MM.1S (cell line): ENCODE measurements at regions not wholly inside any gene's neighbourhood (a gene's known extent, or its start where the extent isn't known, plus 50 kb on each side); places are given as distances from the start of the nearest gene placed in this dataset.

Source experiments
- DNase-seq: peaks from one replicate; pipeline ENCODE4 v3.0.0-alpha.2; 2015
- H2AFZ ChIP-seq: fragments of 300-600 bp; sonication (generic); 2 replicates; pipeline ENCODE4 v1.6.0; 2016; ENCODE audit warnings: antibody characterized with exemption, low read length
- H3F3A ChIP-seq: fragments of 300-600 bp; sonication (generic); 2 replicates; pipeline ENCODE4 v1.6.1; 2016; ENCODE audit warnings: mild to moderate bottlenecking, antibody characterized with exemption, low read length, moderate library complexity, mixed read lengths; ENCODE audit not compliant: insufficient read depth
- H3K27ac ChIP-seq: fragments of 300-600 bp; sonication (generic); 2 replicates; pipeline ENCODE4 v1.5.1; 2016; ENCODE audit warnings: mild to moderate bottlenecking, low read length
- H3K27me3 ChIP-seq: fragments of 300-600 bp; sonication (generic); replicated peaks from 2 replicates; pipeline ENCODE4 v1.6.0; 2016; ENCODE audit warnings: low read length; ENCODE audit not compliant: insufficient read depth
- H3K36me3 ChIP-seq: fragments of 300-600 bp; sonication (generic); replicated peaks from 2 replicates; pipeline ENCODE4 v1.6.1; 2016; ENCODE audit warnings: mild to moderate bottlenecking, low read length, mixed read lengths; ENCODE audit not compliant: insufficient read depth
- H3K4me1 ChIP-seq: fragments of 300-600 bp; sonication (generic); 2 replicates; pipeline ENCODE4 v1.6.1; 2016; ENCODE audit warnings: low read length, mixed read lengths
- H3K4me2 ChIP-seq: fragments of 300-600 bp; sonication (generic); 2 replicates; pipeline ENCODE4 v1.6.0; 2016; ENCODE audit warnings: low read depth, low read length
- H3K4me3 ChIP-seq: fragments of 300-600 bp; sonication (generic); 2 replicates; pipeline ENCODE4 v1.5.1; 2016; ENCODE audit warnings: low read length, mixed read lengths
- H3K79me2 ChIP-seq: fragments of 300-600 bp; sonication (generic); 2 replicates; pipeline ENCODE4 v1.6.1; 2016; ENCODE audit warnings: mixed run types, low read length, mixed read lengths
- H3K9ac ChIP-seq: fragments of 300-600 bp; sonication (generic); 2 replicates; pipeline ENCODE4 v1.6.1; 2016; ENCODE audit warnings: low read length, mixed read lengths
- H3K9me2 ChIP-seq: fragments of 300-600 bp; sonication (generic); replicated peaks from 2 replicates; pipeline ENCODE4 v1.6.1; 2016; ENCODE audit warnings: mild to moderate bottlenecking, low read length, mixed read lengths; ENCODE audit not compliant: insufficient read depth
- H3K9me3 ChIP-seq: fragments of 300-600 bp; sonication (generic); replicated peaks from 2 replicates; pipeline ENCODE4 v1.6.1; 2016; ENCODE audit warnings: mild to moderate bottlenecking, low read length, mixed read lengths; ENCODE audit not compliant: insufficient read depth
- H4K20me1 ChIP-seq: fragments of 300-600 bp; sonication (generic); 2 replicates; pipeline ENCODE4 v1.6.1; 2016; ENCODE audit warnings: mild to moderate bottlenecking, low read length, moderate library complexity, mixed read lengths; ENCODE audit not compliant: insufficient read depth
- EZH2 ChIP-seq: fragments of 300-600 bp; sonication (generic); optimal IDR thresholded peaks from 2 replicates; pipeline ENCODE3; 2017; ENCODE audit warnings: low read depth, mild to moderate bottlenecking, antibody characterized with exemption, low read length, mixed read lengths
- EZH2phosphoT487 ChIP-seq: fragments of 300-600 bp; sonication (generic); IDR thresholded peaks from 2 replicates; pipeline ENCODE4 v1.6.1; 2018; ENCODE audit warnings: antibody characterized with exemption, low read length
- TF ChIP-seq, protein P1 (sequence below): fragments of 300-600 bp; sonication (generic); IDR thresholded peaks from 2 replicates; pipeline ENCODE4 v1.5.1; 2016; ENCODE audit warnings: antibody characterized with exemption, low read length, mixed read lengths

DNA sequence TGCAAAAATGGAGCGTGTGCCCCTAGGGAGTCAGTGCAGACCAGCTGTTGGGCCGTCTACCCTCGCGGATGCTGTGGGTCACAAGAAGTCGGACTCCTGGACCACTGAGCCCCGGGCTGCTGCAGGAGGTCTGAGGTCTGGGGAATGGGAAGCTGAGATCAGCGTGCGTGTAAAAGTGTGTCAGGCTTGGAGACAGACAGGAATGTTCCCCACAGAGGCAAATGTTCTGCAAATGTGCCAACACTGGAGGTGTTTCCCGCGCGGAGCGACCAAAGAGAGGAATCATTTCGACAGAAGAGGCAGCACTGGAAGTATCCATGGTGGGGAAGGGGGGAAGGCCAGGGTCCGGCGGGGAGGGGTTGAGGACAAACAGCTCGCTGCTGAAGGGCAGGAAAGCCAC is 643.8 kb upstream of the MGMT start:
- no peak for DNase-seq
- no peak for TF ChIP-seq EZH2
- H3K79me2 ChIP-seq, result no peaks in the 10 kb centered on the region
- no peaks in the 10 kb centered on the region for H3F3A ChIP-seq
- no peak overlapping the region for H2AFZ ChIP-seq
- H3K9me3 ChIP-seq, result no peaks in the 10 kb centered on the region
- H3K4me2 ChIP-seq, result no peak overlapping the region
- H4K20me1 ChIP-seq, result no peaks in the 10 kb centered on the region
- no peaks in the 10 kb centered on the region for H3K36me3 ChIP-seq
- H3K27ac ChIP-seq, result no peak overlapping the region
- H3K4me1 ChIP-seq, result no peaks in the 10 kb centered on the region
- H3K4me3 ChIP-seq, result no peak overlapping the region
- H3K27me3 ChIP-seq, result no peaks in the 10 kb centered on the region
- H3K9ac ChIP-seq, result no peak overlapping the region
- H3K9me2 ChIP-seq, result no peaks in the 10 kb centered on the region

DNA sequence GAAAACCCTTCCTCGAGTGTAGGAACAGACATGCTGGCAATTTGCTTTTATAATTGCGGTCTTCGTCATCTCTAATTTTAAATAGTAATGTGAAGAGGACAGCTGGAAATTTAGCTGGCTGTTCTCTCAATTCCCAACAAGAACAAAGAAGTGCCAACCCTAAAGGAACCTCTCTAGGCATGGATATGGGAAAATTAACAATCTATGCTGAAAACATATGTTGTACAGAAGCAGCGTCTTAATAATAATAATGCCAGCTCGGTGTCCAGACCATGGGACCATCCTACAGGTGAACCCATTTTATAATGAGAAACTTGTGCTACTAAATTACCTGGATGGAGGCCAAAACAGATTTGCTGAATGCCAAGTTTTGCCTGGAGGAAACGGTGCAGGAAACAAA is 641.4 kb upstream of the MGMT start:
- TF ChIP-seq, protein P1, sequence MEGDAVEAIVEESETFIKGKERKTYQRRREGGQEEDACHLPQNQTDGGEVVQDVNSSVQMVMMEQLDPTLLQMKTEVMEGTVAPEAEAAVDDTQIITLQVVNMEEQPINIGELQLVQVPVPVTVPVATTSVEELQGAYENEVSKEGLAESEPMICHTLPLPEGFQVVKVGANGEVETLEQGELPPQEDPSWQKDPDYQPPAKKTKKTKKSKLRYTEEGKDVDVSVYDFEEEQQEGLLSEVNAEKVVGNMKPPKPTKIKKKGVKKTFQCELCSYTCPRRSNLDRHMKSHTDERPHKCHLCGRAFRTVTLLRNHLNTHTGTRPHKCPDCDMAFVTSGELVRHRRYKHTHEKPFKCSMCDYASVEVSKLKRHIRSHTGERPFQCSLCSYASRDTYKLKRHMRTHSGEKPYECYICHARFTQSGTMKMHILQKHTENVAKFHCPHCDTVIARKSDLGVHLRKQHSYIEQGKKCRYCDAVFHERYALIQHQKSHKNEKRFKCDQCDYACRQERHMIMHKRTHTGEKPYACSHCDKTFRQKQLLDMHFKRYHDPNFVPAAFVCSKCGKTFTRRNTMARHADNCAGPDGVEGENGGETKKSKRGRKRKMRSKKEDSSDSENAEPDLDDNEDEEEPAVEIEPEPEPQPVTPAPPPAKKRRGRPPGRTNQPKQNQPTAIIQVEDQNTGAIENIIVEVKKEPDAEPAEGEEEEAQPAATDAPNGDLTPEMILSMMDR, result no peak
- TF ChIP-seq EZH2, result no peak
- TF ChIP-seq EZH2phosphoT487, result no peak
- H3K27ac ChIP-seq, result no peak overlapping the region
- no peaks in the 10 kb centered on the region for H3K4me1 ChIP-seq
- H2AFZ ChIP-seq, result no peak overlapping the region
- no peak for DNase-seq
- H3K9ac ChIP-seq, result no peak overlapping the region
- H3K79me2 ChIP-seq, result no peaks in the 10 kb centered on the region
- no peaks in the 10 kb centered on the region for H4K20me1 ChIP-seq
- no peak overlapping the region for H3K4me2 ChIP-seq
- H3F3A ChIP-seq, result no peaks in the 10 kb centered on the region
- no peaks in the 10 kb centered on the region for H3K9me2 ChIP-seq
- H3K4me3 ChIP-seq, result no peak overlapping the region
- H3K27me3 ChIP-seq, result no peaks in the 10 kb centered on the region
- no peaks in the 10 kb centered on the region for H3K9me3 ChIP-seq
- H3K36me3 ChIP-seq, result no peaks in the 10 kb centered on the region

DNA sequence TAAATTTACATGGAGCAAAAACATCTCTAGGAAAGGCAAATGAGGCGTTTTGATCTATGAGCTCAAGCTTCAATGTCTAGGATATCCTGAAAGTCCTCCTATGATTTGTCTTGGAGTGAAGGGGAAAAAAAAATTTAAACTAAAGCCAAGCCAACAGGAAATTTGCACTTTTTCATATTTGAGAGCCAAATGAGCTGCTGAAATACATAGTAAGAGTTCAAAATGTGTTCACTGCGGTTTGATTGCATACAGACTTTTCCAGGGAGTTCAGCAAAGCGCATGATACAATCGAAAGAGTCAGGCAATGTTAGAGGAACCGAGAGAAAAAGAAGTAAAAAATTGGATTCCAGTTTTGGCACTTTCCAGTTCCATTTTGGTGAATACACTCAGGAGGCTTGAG is 633.4 kb upstream of the MGMT start:
- Histone ChIP-seq H3K9me2 (no peaks in the 10 kb centered on the region), H3K79me2 (no peaks in the 10 kb centered on the region), H3K4me3 (no peak overlapping the region), H3K27ac (no peak overlapping the region), H3F3A (no peaks in the 10 kb centered on the region), H3K4me2 (no peak overlapping the region), H3K9me3 (no peaks in the 10 kb centered on the region), H3K4me1 (no peaks in the 10 kb centered on the region), H2AFZ (no peak overlapping the region), H3K36me3 (no peaks in the 10 kb centered on the region), H3K27me3 (no peaks in the 10 kb centered on the region), H4K20me1 (no peaks in the 10 kb centered on the region), H3K9ac (no peak overlapping the region)
- TF ChIP-seq, protein P1, result no peak
- TF ChIP-seq EZH2 (no peak), EZH2phosphoT487 (no peak)
- no peak for DNase-seq

DNA sequence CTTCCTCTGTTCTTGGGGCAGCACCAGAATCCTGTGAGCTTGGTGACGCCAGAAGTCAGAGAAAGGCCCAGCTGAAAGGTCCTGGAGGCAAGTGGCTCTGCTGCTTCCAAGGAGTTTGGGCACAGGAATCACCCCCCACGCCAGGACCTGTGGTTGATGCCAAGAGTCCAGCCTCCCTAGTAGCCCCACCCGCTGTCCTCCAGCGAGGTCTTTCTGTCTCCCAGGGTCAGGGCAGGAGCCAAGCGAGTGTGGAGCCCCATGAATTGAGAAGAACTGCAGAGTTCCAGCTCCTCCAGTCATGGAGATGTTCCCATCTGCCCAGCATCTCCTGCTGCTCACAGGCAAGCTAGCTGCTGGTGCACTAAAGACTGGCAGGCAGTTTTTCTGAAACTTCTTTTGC is 631.7 kb upstream of the MGMT start:
- H3K9me3 ChIP-seq, result no peaks in the 10 kb centered on the region
- H3F3A ChIP-seq, result no peaks in the 10 kb centered on the region
- H3K4me2 ChIP-seq, result no peak overlapping the region
- H3K9ac ChIP-seq, result no peak overlapping the region
- no peaks in the 10 kb centered on the region for H3K9me2 ChIP-seq
- H3K79me2 ChIP-seq, result no peaks in the 10 kb centered on the region
- no peaks in the 10 kb centered on the region for H3K4me1 ChIP-seq
- no peaks in the 10 kb centered on the region for H4K20me1 ChIP-seq
- H3K27ac ChIP-seq, result no peak overlapping the region
- H3K27me3 ChIP-seq, result no peaks in the 10 kb centered on the region
- H2AFZ ChIP-seq, result no peak overlapping the region
- TF ChIP-seq, protein P1, result no peak
- TF ChIP-seq EZH2phosphoT487, result no peak
- no peak overlapping the region for H3K4me3 ChIP-seq
- H3K36me3 ChIP-seq, result no peaks in the 10 kb centered on the region
- DNase-seq, result no peak
